OCI-LY1 (cell line): ENCODE measurements at regions not wholly inside any gene's neighbourhood (a gene's known extent, or its start where the extent isn't known, plus 50 kb on each side); places are given as distances from the start of the nearest gene placed in this dataset.

Source experiments
- H2AFZ ChIP-seq: fragments of 200-600 bp; sonication (generic), shearing (Covaris generic); 2 replicates; pipeline ENCODE4 v1.6.0; 2014; ENCODE audit warnings: antibody characterized with exemption, mild to moderate bottlenecking, low read length
- H3F3A ChIP-seq: fragments of 200-600 bp; sonication (generic), shearing (Covaris generic); 2 replicates; pipeline ENCODE4 v1.6.0; 2014; ENCODE audit warnings: mild to moderate bottlenecking, antibody characterized with exemption, low read length, moderate library complexity; ENCODE audit not compliant: insufficient read depth
- H3K27ac ChIP-seq: fragments of 200-600 bp; sonication (generic); 2 replicates; pipeline ENCODE4 v1.5.1; 2014; ENCODE audit warnings: low read length, mixed run types, mild to moderate bottlenecking, low read depth; ENCODE audit not compliant: poor library complexity, severe bottlenecking
- H3K27me3 ChIP-seq: fragments of 200-600 bp; sonication (generic); 2 replicates; pipeline ENCODE4 v1.6.0; 2014; ENCODE audit warnings: antibody characterized with exemption, mild to moderate bottlenecking, low read length, moderate library complexity; ENCODE audit not compliant: insufficient read depth
- H3K36me3 ChIP-seq: fragments of 200-600 bp; sonication (generic); 2 replicates; pipeline ENCODE4 v1.6.1; 2014; ENCODE audit warnings: mild to moderate bottlenecking, antibody characterized with exemption, low read length, moderate library complexity, mixed read lengths; ENCODE audit not compliant: insufficient read depth
- H3K4me1 ChIP-seq: fragments of 200-600 bp; sonication (generic); 2 replicates; pipeline ENCODE4 v1.5.1; 2014; ENCODE audit warnings: mild to moderate bottlenecking, low read length, moderate library complexity; ENCODE audit not compliant: insufficient read depth, severe bottlenecking
- H3K4me2 ChIP-seq: fragments of 200-600 bp; sonication (generic), shearing (Covaris generic); 2 replicates; pipeline ENCODE4 v1.6.1; 2014; ENCODE audit warnings: low read length
- H3K4me3 ChIP-seq: fragments of 200-600 bp; sonication (generic); 2 replicates; pipeline ENCODE4 v1.5.1; 2014; ENCODE audit warnings: low read length, low read depth, mild to moderate bottlenecking, mixed read lengths; ENCODE audit not compliant: poor library complexity, severe bottlenecking
- H3K79me2 ChIP-seq: fragments of 200-600 bp; shearing (Covaris generic); 2 replicates; pipeline ENCODE4 v1.6.1; 2016; ENCODE audit warnings: mixed run types, low read length, mixed read lengths; ENCODE audit not compliant: insufficient read depth
- H3K9ac ChIP-seq: fragments of 200-600 bp; sonication (generic), shearing (Covaris generic); 2 replicates; pipeline ENCODE4 v1.6.1; 2014; ENCODE audit warnings: mild to moderate bottlenecking, low read length, mixed read lengths
- H3K9me2 ChIP-seq: fragments of 200-600 bp; sonication (generic), shearing (Covaris generic); 2 replicates; pipeline ENCODE4 v1.6.1; 2014; ENCODE audit warnings: low read depth, mild to moderate bottlenecking, low read length, mixed read lengths
- H3K9me3 ChIP-seq: fragments of 200-600 bp; shearing (Covaris generic); 2 replicates; pipeline ENCODE4 v1.6.1; 2014; ENCODE audit warnings: low read length, mixed read lengths
- H4K20me1 ChIP-seq: fragments of 200-600 bp; sonication (generic), shearing (Covaris generic); 2 replicates; pipeline ENCODE4 v1.6.0; 2016; ENCODE audit warnings: mild to moderate bottlenecking, low read length; ENCODE audit not compliant: insufficient read depth
- EZH2 ChIP-seq: fragments of 200-600 bp; sonication (generic), shearing (Covaris generic); IDR thresholded peaks from 2 replicates; pipeline ENCODE4 v1.8.0; 2017; ENCODE audit warnings: borderline replicate concordance, mixed run types, mild to moderate bottlenecking, antibody characterized with exemption, low read length, moderate library complexity, mixed read lengths
- TF ChIP-seq, protein P1 (sequence below): fragments of 200-600 bp; sonication (generic), shearing (Covaris generic); IDR thresholded peaks from 2 replicates; pipeline ENCODE4 v1.5.1; 2017; ENCODE audit warnings: mild to moderate bottlenecking, antibody characterized with exemption, low read length, moderate library complexity, mixed read lengths

DNA sequence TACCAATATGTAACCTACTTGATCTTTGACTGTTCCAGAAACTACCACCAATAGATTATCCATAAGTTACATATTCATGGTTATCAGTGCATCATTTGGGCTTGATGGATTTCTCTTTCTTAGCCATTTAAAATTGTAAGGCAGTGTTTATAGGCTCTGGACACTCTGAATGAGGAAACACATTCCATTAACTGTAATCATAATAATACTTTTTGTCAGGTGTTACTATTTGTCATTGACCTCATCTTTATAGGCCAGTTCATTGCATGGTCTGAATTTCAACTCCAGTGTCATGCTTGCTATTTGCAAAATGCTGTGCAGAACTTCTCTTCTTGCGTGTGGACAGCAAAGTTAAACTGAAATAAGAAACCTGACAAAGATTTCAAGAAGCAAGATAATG, 1340.2 kb upstream of the ZEB2 start:
- Histone ChIP-seq H3F3A (no peaks in the 10 kb centered on the region), H3K9me2 (no peaks in the 10 kb centered on the region), H3K36me3 (no peaks in the 10 kb centered on the region), H3K27me3 (no peaks in the 10 kb centered on the region), H2AFZ (no peak overlapping the region), H3K4me1 (no peaks in the 10 kb centered on the region), H3K4me3 (no peak overlapping the region), H3K9ac (no peak overlapping the region), H3K4me2 (no peak overlapping the region), H3K79me2 (no peaks in the 10 kb centered on the region), H3K9me3 (no peaks in the 10 kb centered on the region), H3K27ac (no peak overlapping the region), H4K20me1 (no peaks in the 10 kb centered on the region)
- no peak for TF ChIP-seq EZH2

DNA sequence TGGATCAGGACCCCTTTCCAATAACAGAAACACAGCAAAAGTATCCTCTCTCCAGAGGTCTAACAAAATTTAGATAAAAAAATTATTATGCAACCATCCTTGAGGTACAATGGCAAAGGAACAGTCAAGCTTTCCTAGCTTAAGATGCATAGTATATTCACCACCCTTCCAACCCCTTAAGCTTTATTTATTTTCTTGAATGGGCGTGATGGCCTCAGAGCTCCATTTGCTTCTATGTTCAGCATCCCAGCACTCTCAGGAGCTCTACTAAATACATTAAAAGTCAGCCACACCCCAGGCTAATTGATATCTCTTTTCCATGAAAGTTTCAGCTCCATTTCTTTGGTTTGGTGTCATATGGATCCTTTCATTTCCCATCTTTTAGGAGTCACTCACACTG, 1335.2 kb upstream of the ZEB2 start:
- H3K9me2 ChIP-seq = no peaks in the 10 kb centered on the region

DNA sequence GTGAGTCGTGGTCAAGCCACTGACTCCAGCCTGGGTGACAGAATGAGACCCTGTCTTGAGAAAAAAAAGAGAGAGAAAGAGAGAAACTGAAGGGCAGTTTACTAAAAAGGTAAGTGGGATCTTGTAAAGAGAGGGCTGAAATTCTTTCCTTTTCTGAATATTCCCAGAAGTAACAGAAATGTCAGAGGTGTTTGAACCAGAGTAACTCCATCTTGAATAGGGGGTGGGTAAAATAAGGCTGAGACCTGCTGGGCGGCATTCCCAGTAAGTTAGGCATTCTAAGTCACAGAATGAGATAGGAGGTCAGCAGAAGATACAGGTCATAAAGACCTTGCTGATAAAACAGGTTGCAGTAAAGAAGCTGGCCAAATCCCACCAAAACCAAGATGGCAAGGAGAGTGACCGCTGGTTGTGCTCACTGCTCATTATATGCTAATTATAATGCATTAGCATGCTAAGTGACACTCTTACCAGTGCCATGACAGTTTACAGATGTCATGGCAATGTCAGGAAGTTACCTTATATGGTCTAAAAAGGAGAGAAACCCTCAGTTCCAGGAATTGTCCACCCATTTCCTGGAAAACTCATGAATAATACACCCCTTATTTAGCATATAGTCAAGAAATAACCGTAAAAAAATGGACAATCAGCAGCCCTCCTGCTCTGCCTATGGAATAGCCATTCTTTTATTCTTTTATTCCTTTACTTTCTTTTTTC, 1334.3 kb upstream of the ZEB2 start:
- Histone ChIP-seq H3K9me2 (no peaks in the 10 kb centered on the region), H3K9ac (no peak overlapping the region), H3F3A (no peaks in the 10 kb centered on the region), H3K4me3 (no peak overlapping the region), H3K79me2 (no peaks in the 10 kb centered on the region), H3K27ac (no peak overlapping the region), H3K4me1 (no peaks in the 10 kb centered on the region), H3K36me3 (no peaks in the 10 kb centered on the region), H3K4me2 (no peak overlapping the region), H3K9me3 (no peaks in the 10 kb centered on the region), H3K27me3 (no peaks in the 10 kb centered on the region), H2AFZ (no peak overlapping the region), H4K20me1 (no peaks in the 10 kb centered on the region)
- TF ChIP-seq EZH2 = no peak

More for the DNA sequence above, 1335.2 kb upstream of the ZEB2 start:
- Histone ChIP-seq H3K79me2 (no peaks in the 10 kb centered on the region), H3K27me3 (no peaks in the 10 kb centered on the region), H3K4me3 (no peak overlapping the region), H3K4me1 (no peaks in the 10 kb centered on the region), H3K9ac (no peak overlapping the region), H2AFZ (no peak overlapping the region), H3K9me3 (no peaks in the 10 kb centered on the region), H3F3A (no peaks in the 10 kb centered on the region), H4K20me1 (no peaks in the 10 kb centered on the region), H3K27ac (no peak overlapping the region), H3K4me2 (no peak overlapping the region), H3K36me3 (no peaks in the 10 kb centered on the region)
- TF ChIP-seq EZH2 = no peak
- TF ChIP-seq, protein P1, sequence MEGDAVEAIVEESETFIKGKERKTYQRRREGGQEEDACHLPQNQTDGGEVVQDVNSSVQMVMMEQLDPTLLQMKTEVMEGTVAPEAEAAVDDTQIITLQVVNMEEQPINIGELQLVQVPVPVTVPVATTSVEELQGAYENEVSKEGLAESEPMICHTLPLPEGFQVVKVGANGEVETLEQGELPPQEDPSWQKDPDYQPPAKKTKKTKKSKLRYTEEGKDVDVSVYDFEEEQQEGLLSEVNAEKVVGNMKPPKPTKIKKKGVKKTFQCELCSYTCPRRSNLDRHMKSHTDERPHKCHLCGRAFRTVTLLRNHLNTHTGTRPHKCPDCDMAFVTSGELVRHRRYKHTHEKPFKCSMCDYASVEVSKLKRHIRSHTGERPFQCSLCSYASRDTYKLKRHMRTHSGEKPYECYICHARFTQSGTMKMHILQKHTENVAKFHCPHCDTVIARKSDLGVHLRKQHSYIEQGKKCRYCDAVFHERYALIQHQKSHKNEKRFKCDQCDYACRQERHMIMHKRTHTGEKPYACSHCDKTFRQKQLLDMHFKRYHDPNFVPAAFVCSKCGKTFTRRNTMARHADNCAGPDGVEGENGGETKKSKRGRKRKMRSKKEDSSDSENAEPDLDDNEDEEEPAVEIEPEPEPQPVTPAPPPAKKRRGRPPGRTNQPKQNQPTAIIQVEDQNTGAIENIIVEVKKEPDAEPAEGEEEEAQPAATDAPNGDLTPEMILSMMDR = no peak

DNA sequence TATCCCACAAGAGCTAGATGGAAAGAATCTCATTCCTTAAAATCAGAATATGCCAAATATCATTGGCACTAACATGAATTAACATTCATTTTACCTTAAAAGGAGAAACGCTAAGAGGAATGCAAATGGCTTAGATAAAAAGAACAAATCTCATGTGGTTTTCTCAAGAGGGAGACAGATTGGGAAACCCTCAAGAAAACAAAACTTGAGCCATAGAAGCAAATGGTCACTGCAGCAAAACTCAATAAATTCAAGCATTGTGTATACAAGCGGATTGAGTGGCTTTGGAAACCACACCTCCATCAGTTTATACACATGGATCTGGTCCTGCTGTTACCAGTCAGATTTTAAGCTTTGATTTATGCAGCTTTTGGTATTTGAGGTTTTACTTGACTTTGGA, 1331.8 kb upstream of the ZEB2 start:
- no peaks in the 10 kb centered on the region for H3K9me3 ChIP-seq
- H3K9ac ChIP-seq = no peak overlapping the region
- no peak for TF ChIP-seq EZH2
- TF ChIP-seq, protein P1 = no peak
- H3K27me3 ChIP-seq = no peaks in the 10 kb centered on the region
- no peaks in the 10 kb centered on the region for H3K36me3 ChIP-seq
- no peaks in the 10 kb centered on the region for H3K9me2 ChIP-seq
- H2AFZ ChIP-seq = no peak overlapping the region
- H3K4me1 ChIP-seq = no peaks in the 10 kb centered on the region
- no peak overlapping the region for H3K4me3 ChIP-seq
- no peaks in the 10 kb centered on the region for H3K79me2 ChIP-seq
- H3F3A ChIP-seq = no peaks in the 10 kb centered on the region
- no peaks in the 10 kb centered on the region for H4K20me1 ChIP-seq
- no peak overlapping the region for H3K4me2 ChIP-seq
- H3K27ac ChIP-seq = no peak overlapping the region
